ENCODE measurements at regions not wholly inside any gene's neighbourhood (a gene's known extent, or its start where the extent isn't known, plus 50 kb on each side); places are given as distances from the start of the nearest gene placed in this dataset.

DNA sequence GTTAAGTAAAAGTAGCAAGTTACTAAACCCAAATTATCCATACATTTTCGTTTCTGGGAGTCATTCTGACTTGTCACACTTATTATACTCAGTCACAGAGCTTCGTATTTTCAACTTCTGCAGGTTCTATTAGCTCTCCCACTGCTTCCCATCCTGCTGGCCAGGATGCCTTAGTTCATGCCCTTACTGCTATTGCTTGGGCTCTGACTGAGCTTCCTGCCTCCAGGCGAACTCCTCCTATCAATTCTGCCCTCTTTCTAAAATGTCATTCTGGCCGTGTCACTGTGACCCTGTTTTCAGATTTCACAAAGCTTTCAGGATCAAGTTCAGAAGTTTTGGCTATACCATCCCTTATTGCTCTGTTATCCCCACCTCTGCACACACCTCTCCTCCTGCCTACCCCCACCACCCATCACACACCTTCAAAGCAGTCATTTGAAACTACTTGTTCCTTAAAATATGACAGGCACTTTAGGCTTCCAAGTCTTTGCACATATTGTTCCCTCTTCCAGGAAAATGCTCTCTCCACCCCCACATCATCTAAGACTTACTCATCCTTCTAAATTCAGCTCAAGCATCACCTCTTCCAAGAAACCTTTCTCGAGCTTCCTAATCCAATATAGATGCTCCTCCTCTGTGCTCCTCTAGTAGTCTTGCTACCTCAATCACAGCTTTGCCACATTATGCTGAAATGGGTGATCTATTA lies 278.0 kb downstream of the BRINP2 start:
- TF ChIP-seq CTCF (IDR thresholded peaks at IDR 0.05; ENCODE audit: low read depth, low read length) (no peak), POLR2A (IDR thresholded peaks at IDR 0.05; ENCODE audit: extremely low read depth, insufficient read length) (no peak)
